NT2/D1 (cell line): ENCODE measurements at regions not wholly inside any gene's neighbourhood (a gene's known extent, or its start where the extent isn't known, plus 50 kb on each side); places are given as distances from the start of the nearest gene placed in this dataset.

Experiments used
- DNase-seq: peaks from one replicate; pipeline ENCODE4 v3.0.0-alpha.2; 2011; ENCODE audit warnings: low read depth, low spot score
- H3K27me3 ChIP-seq: 2 replicates; pipeline ENCODE4 v1.6.0; 2011; ENCODE audit warnings: mild to moderate bottlenecking; ENCODE audit not compliant: insufficient read length, insufficient read depth
- H3K36me3 ChIP-seq: 2 replicates; pipeline ENCODE4 v1.6.1; 2011; ENCODE audit warnings: mild to moderate bottlenecking, low read length, mixed read lengths; ENCODE audit not compliant: insufficient read depth, insufficient read length
- H3K4me1 ChIP-seq: 2 replicates; pipeline ENCODE4 v1.5.1; 2011; ENCODE audit not compliant: insufficient read depth, insufficient read length
- H3K4me3 ChIP-seq: 2 replicates; pipeline ENCODE4 v1.5.1; 2011; ENCODE audit warnings: low read depth; ENCODE audit not compliant: insufficient read length
- H3K9ac ChIP-seq: 2 replicates; pipeline ENCODE4 v1.6.0; 2011; ENCODE audit warnings: low read depth; ENCODE audit not compliant: insufficient read length
- H3K9me3 ChIP-seq: 2 replicates; pipeline ENCODE4 v1.5.1; 2011; ENCODE audit warnings: mild to moderate bottlenecking, low read length; ENCODE audit not compliant: insufficient read depth
- SUZ12 ChIP-seq: IDR thresholded peaks from 2 replicates; pipeline ENCODE4 v1.6.1; 2011; ENCODE audit not compliant: insufficient read length, insufficient read depth; ENCODE audit errors: extremely low read depth
- YY1 ChIP-seq: IDR thresholded peaks from 2 replicates; pipeline ENCODE4 v1.6.1; 2011; ENCODE audit not compliant: insufficient read length, insufficient read depth
- ZNF274 ChIP-seq: IDR thresholded peaks from 2 replicates; pipeline ENCODE4 v1.6.1; 2011; ENCODE audit warnings: mild to moderate bottlenecking, low read depth, low read length

GRCh38 chr6:155970876-155971708 lies 515.5 kb upstream of the NOX3 start:
- H3K36me3 ChIP-seq: no peaks in the 10 kb centered on the region
- no peaks in the 10 kb centered on the region for H3K4me1 ChIP-seq
- no peaks in the 10 kb centered on the region for H3K9me3 ChIP-seq
- no peak for DNase-seq
- no peak for TF ChIP-seq YY1
- no peak overlapping the region for H3K4me3 ChIP-seq
- H3K27me3 ChIP-seq: no peaks in the 10 kb centered on the region
- H3K9ac ChIP-seq: no peak overlapping the region

GRCh38 chr6:155970472-155970871 lies 514.8 kb upstream of the NOX3 start:
- no peak for DNase-seq
- H3K9me3 ChIP-seq: no peaks in the 10 kb centered on the region
- no peaks in the 10 kb centered on the region for H3K27me3 ChIP-seq
- H3K36me3 ChIP-seq: no peaks in the 10 kb centered on the region
- H3K4me3 ChIP-seq: no peak overlapping the region
- TF ChIP-seq ZNF274: no peak
- no peak for TF ChIP-seq YY1
- no peak for TF ChIP-seq SUZ12
- no peak overlapping the region for H3K9ac ChIP-seq
- no peaks in the 10 kb centered on the region for H3K4me1 ChIP-seq

DNA sequence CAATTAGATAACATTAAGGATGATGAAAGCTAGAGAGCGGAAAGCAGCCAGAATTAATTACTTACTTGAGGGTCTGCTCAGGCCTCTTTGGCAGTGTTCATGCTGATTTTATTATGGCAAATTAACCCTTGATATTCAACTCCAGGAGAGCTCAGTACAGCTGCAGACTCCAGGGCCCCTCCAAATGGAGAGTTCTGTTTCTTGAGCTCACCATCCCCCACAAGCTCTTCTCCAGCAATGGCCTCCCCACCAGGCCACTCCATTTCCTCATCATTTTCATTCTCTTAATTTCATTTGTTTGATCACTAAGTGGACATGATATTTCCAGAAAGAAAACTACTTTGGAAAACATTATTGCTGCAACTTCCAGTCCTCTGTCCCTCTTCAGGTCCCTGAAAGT lies 513.3 kb upstream of the NOX3 start:
- Histone ChIP-seq H3K27me3 (no peaks in the 10 kb centered on the region), H3K9ac (no peak overlapping the region), H3K4me1 (no peaks in the 10 kb centered on the region), H3K9me3 (no peaks in the 10 kb centered on the region), H3K36me3 (no peaks in the 10 kb centered on the region), H3K4me3 (no peak overlapping the region)
- no peak for TF ChIP-seq ZNF274
- no peak for TF ChIP-seq YY1
- no peak for TF ChIP-seq SUZ12
- DNase-seq: no peak

DNA sequence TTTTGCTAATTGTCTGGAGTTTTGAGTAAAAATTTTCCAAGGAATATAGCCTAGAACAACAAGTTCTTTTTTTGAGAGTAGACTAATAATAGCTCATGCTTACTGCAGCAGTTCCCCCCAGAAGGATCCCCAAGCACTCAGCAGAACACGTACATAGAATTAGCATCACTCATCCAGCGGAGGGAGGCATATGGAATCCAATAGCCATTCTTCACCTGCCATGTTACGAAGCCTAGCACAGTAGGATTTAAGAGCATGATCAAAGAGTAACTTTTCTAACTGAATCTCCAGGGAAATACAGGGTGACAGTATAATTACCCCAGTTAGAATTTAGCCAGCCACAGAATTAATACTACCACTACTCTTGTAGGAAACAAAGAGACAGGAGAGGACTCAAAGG lies 511.7 kb upstream of the NOX3 start:
- no peak for DNase-seq
- no peak overlapping the region for H3K9ac ChIP-seq
- H3K27me3 ChIP-seq: no peaks in the 10 kb centered on the region
- no peaks in the 10 kb centered on the region for H3K4me1 ChIP-seq
- no peaks in the 10 kb centered on the region for H3K9me3 ChIP-seq
- no peak overlapping the region for H3K4me3 ChIP-seq
- no peak for TF ChIP-seq YY1
- TF ChIP-seq SUZ12: no peak
- no peak for TF ChIP-seq ZNF274
- no peaks in the 10 kb centered on the region for H3K36me3 ChIP-seq

DNA sequence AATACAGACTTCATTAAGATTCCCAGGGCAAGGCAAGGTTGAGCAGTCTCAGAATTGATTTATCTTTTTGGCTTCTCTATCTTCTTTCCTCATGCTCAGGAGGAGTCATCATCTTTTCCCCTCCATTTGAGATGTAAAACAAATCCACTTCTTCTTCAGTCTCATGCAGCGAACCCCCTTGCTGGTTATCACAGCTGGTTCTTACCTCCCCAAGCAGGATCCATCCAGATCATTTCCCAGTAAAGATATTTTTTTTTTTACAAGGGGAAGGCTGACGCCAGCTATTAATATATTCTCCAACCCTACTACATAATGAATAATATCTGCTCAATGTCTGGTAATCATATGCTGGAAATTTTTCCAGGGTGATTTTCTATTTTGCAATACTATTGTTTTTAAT lies 508.9 kb upstream of the NOX3 start:
- Histone ChIP-seq H3K36me3 (no peaks in the 10 kb centered on the region), H3K9ac (no peak overlapping the region), H3K4me3 (no peak overlapping the region), H3K9me3 (no peaks in the 10 kb centered on the region), H3K4me1 (no peaks in the 10 kb centered on the region), H3K27me3 (no peaks in the 10 kb centered on the region)
- TF ChIP-seq ZNF274 (no peak), YY1 (no peak), SUZ12 (no peak)
- DNase-seq: no peak

- TF ChIP-seq SUZ12 (no peak), ZNF274 (no peak), YY1 (no peak)
- H3K36me3 ChIP-seq: no peaks in the 10 kb centered on the region
- H3K27me3 ChIP-seq: no peaks in the 10 kb centered on the region
- H3K4me3 ChIP-seq: no peak overlapping the region
- no peak overlapping the region for H3K9ac ChIP-seq
- H3K4me1 ChIP-seq: no peaks in the 10 kb centered on the region
- DNase-seq: no peak
- H3K9me3 ChIP-seq: no peaks in the 10 kb centered on the region
Measured at GRCh38 chr6:155962276-155962675, 506.6 kb upstream of the NOX3 start.

GRCh38 chr6:155959898-155960495 lies 504.4 kb upstream of the NOX3 start:
- H3K4me3 ChIP-seq: no peak overlapping the region
- H3K36me3 ChIP-seq: no peaks in the 10 kb centered on the region
- TF ChIP-seq YY1 (no peak), SUZ12 (no peak), ZNF274 (no peak)
- no peaks in the 10 kb centered on the region for H3K27me3 ChIP-seq
- DNase-seq: no peak
- H3K9me3 ChIP-seq: no peaks in the 10 kb centered on the region
- H3K4me1 ChIP-seq: no peaks in the 10 kb centered on the region
- H3K9ac ChIP-seq: no peak overlapping the region
